ENCODE measurements at regions not wholly inside any gene's neighbourhood (a gene's known extent, or its start where the extent isn't known, plus 50 kb on each side); places are given as distances from the start of the nearest gene placed in this dataset.

- H3K27ac Mint-ChIP-seq: no peak overlapping the region
- no peak for ATAC-seq
- H3K36me3 Mint-ChIP-seq: no peaks in the 10 kb centered on the region
- no peak overlapping the region for H3K4me3 Mint-ChIP-seq
- H3K27me3 Mint-ChIP-seq: peaks cover 9% of the 10 kb centered on the region
- peaks cover 3% of the 10 kb centered on the region for H3K9me3 Mint-ChIP-seq
- H3K4me1 Mint-ChIP-seq: no peaks in the 10 kb centered on the region
These were observed 112.3 kb upstream of the SMIM23 start for GRCh38 chr5:171673328-171673727.

- Mint-ChIP-seq H3K9me3 (peaks cover 3% of the 10 kb centered on the region), H3K27ac (no peak overlapping the region), H3K36me3 (no peaks in the 10 kb centered on the region)
These were observed 111.8 kb upstream of the SMIM23 start for GRCh38 chr5:171673840-171674239.

GRCh38 chr5:171675511-171675910, 110.1 kb upstream of the SMIM23 start:
- Mint-ChIP-seq H3K27me3 (peaks cover 28% of the 10 kb centered on the region), H3K36me3 (no peaks in the 10 kb centered on the region), H3K4me3 (no peak overlapping the region), H3K27ac (no peak overlapping the region), H3K9me3 (peaks cover 3% of the 10 kb centered on the region), H3K4me1 (no peaks in the 10 kb centered on the region)
- ATAC-seq: no peak

More at GRCh38 chr5:171673840-171674239, 111.8 kb upstream of the SMIM23 start:
- Mint-ChIP-seq H3K4me1 (no peaks in the 10 kb centered on the region), H3K27me3 (peaks cover 14% of the 10 kb centered on the region), H3K4me3 (no peak overlapping the region)
- no peak for ATAC-seq

DNA sequence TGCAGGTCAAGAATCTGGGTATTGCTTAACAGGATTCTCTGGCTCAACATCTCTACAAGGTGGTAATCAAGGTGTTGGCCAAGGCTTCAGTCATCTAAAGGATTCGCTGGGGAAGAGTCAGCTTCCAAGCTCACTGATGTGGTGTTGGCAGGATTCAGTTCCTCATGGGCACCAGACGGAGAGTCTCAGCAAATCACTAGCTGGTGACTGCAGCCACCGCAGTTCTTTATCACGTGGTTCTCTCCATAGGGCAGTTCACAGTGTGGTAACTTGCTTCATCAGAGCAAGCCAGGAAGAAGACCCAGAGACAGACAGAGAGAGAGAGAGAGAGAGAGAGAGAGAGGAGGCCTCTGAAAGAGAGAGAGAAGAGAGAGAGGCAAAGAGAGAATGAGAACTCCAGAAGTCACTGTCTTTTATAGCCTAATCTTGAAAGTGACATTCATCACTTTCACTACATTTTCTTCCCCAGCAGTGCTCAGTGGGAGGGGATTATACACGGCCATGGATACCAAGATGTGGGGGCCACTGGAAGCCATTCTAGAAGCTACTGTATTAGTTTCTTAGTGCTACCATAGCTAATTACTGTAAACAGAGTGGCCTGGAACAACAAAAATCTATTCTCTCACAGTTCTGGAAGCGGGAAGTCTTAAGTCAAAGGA, 109.2 kb upstream of the SMIM23 start:
- Mint-ChIP-seq H3K4me1 (no peaks in the 10 kb centered on the region), H3K36me3 (no peaks in the 10 kb centered on the region), H3K27me3 (peaks cover 34% of the 10 kb centered on the region), H3K27ac (no peak overlapping the region), H3K9me3 (peaks cover 3% of the 10 kb centered on the region), H3K4me3 (no peak overlapping the region)
- ATAC-seq: no peak

- H3K4me3 Mint-ChIP-seq: no peak overlapping the region
- peaks cover 2% of the 10 kb centered on the region for H3K9me3 Mint-ChIP-seq
- H3K4me1 Mint-ChIP-seq: no peaks in the 10 kb centered on the region
- H3K27me3 Mint-ChIP-seq: peaks cover 54% of the 10 kb centered on the region
- no peak overlapping the region for H3K27ac Mint-ChIP-seq
- no peak for ATAC-seq
- no peaks in the 10 kb centered on the region for H3K36me3 Mint-ChIP-seq
These were observed 107.0 kb upstream of the SMIM23 start for GRCh38 chr5:171678646-171679045.

- no peaks in the 10 kb centered on the region for H3K36me3 Mint-ChIP-seq
- no peak overlapping the region for H3K4me3 Mint-ChIP-seq
- H3K27me3 Mint-ChIP-seq: peaks cover 47% of the 10 kb centered on the region
- no peak for ATAC-seq
- H3K4me1 Mint-ChIP-seq: no peaks in the 10 kb centered on the region
- no peaks in the 10 kb centered on the region for H3K9me3 Mint-ChIP-seq
- H3K27ac Mint-ChIP-seq: no peak overlapping the region
These were observed 105.1 kb upstream of the SMIM23 start for GRCh38 chr5:171680485-171680884.

- Mint-ChIP-seq H3K9me3 (no peaks in the 10 kb centered on the region), H3K27me3 (peaks cover 46% of the 10 kb centered on the region)
These were observed 104.6 kb upstream of the SMIM23 start for GRCh38 chr5:171681061-171681460.

GRCh38 chr5:171681677-171682076, 103.9 kb upstream of the SMIM23 start:
- no peak for ATAC-seq
- H3K9me3 Mint-ChIP-seq: no peaks in the 10 kb centered on the region
- H3K27ac Mint-ChIP-seq: no peak overlapping the region
- H3K27me3 Mint-ChIP-seq: peaks cover 46% of the 10 kb centered on the region
- no peak overlapping the region for H3K4me3 Mint-ChIP-seq
- H3K36me3 Mint-ChIP-seq: no peaks in the 10 kb centered on the region
- no peaks in the 10 kb centered on the region for H3K4me1 Mint-ChIP-seq

More at GRCh38 chr5:171681061-171681460, 104.6 kb upstream of the SMIM23 start:
- Mint-ChIP-seq H3K4me3 (no peak overlapping the region), H3K36me3 (no peaks in the 10 kb centered on the region), H3K27ac (no peak overlapping the region), H3K4me1 (no peaks in the 10 kb centered on the region)
- no peak for ATAC-seq

DNA sequence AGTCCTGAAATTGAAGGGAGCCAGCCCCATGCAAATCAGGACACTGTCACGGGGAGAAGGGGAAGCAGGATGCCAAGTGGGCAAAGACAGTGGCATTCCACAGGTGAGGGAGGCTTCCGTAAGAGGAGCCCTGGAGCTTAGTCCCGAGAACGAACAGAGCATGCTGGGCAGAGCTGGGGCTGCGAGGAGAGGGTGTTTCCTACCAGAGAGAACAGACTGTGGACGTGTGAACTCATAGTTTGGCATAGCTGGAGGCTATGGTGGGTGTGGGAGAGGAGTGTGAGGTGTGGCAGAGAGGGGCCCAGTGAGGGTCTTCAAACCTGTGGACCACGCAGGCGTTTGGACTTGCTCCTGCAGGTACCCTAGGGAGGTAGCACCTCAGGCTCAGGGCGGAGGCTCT, 102.8 kb upstream of the SMIM23 start:
- H3K27ac Mint-ChIP-seq: no peak overlapping the region
- H3K9me3 Mint-ChIP-seq: no peaks in the 10 kb centered on the region
- H3K36me3 Mint-ChIP-seq: no peaks in the 10 kb centered on the region
- no peaks in the 10 kb centered on the region for H3K4me1 Mint-ChIP-seq
- H3K4me3 Mint-ChIP-seq: no peak overlapping the region
- ATAC-seq: peak; percentile 44
- peaks cover 46% of the 10 kb centered on the region for H3K27me3 Mint-ChIP-seq

DNA sequence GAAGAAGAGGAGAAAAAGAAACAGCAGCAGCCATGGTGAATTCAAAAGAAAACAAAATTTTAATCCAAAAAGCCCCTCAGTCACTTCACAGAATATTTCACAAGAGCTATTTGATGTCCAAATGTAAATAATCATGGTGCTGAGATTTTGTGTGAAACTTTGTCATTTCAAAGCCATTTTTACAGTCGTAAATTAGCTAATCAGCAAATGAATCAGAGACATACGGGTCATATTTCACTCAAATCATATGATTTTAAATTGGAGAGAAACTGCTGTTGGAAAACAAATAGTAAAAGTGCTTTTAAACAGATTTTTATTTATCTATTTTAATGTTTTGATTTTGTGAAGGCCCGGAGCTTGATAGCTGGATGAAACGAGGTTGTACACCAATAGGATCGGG, 101.4 kb upstream of the SMIM23 start:
- Mint-ChIP-seq H3K4me1 (no peaks in the 10 kb centered on the region), H3K27me3 (peaks cover 38% of the 10 kb centered on the region), H3K27ac (no peak overlapping the region), H3K4me3 (no peak overlapping the region), H3K36me3 (no peaks in the 10 kb centered on the region), H3K9me3 (no peaks in the 10 kb centered on the region)
- ATAC-seq: no peak

GRCh38 chr5:171688696-171689495, 96.7 kb upstream of the SMIM23 start:
- H3K27me3 Mint-ChIP-seq: no peaks in the 10 kb centered on the region
- H3K27ac Mint-ChIP-seq: no peak overlapping the region
- ATAC-seq: no peak
- no peaks in the 10 kb centered on the region for H3K4me1 Mint-ChIP-seq
- no peak overlapping the region for H3K4me3 Mint-ChIP-seq
- H3K9me3 Mint-ChIP-seq: no peaks in the 10 kb centered on the region
- H3K36me3 Mint-ChIP-seq: no peaks in the 10 kb centered on the region

DNA sequence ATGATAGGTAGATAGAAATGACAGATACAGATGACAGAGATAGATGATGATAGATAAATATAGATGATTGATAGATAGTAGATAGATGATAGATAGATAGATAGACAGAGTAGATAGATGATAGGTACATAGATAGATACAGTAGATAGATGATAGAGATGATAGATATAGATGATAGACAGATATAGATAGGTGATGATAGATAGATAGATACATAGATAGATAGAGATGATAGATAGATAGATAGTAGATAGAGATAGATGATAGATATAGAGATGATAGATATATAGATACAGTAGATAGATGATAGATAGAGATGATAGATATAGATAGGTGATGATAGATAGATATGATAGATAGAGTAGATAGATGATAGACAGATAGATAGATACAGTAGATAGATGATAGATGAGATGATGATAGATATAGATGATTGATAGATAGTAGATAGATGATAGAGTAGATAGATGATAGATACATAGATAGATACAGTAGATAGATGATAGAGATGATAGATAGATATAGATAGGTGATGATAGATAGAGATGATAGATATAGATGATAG, 95.7 kb upstream of the SMIM23 start:
- no peak overlapping the region for H3K4me3 Mint-ChIP-seq
- ATAC-seq: no peak
- H3K27ac Mint-ChIP-seq: no peak overlapping the region
- no peaks in the 10 kb centered on the region for H3K9me3 Mint-ChIP-seq
- H3K4me1 Mint-ChIP-seq: no peaks in the 10 kb centered on the region
- H3K27me3 Mint-ChIP-seq: peaks cover under 1% of the 10 kb centered on the region
- no peaks in the 10 kb centered on the region for H3K36me3 Mint-ChIP-seq

DNA sequence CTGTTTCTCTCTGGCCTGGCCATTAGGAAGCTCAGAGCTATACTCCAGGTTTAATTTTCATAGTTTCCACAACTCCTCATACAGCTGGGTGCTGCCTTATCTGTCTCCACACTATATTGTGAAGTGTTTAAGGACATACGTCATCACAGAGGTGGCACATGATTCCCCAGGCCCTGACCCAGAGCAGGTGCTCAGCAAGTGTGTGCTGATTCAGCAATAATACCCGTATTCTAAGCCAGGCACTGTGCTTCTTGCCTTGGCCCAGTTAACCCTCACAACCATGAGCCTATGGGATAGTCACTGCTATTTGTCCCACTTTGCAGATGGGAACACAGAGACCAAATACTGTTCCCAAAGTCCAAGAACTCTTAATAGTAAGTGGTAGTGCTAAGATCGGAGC, 93.5 kb upstream of the SMIM23 start:
- H3K4me3 Mint-ChIP-seq: no peak overlapping the region
- H3K9me3 Mint-ChIP-seq: no peaks in the 10 kb centered on the region
- H3K27me3 Mint-ChIP-seq: peaks cover 6% of the 10 kb centered on the region
- no peak for ATAC-seq
- H3K36me3 Mint-ChIP-seq: no peaks in the 10 kb centered on the region
- H3K27ac Mint-ChIP-seq: no peak overlapping the region
- H3K4me1 Mint-ChIP-seq: no peaks in the 10 kb centered on the region

GRCh38 chr5:171692936-171693335, 92.7 kb upstream of the SMIM23 start:
- Mint-ChIP-seq H3K4me1 (no peaks in the 10 kb centered on the region), H3K4me3 (no peak overlapping the region), H3K27ac (no peak overlapping the region), H3K27me3 (peaks cover 6% of the 10 kb centered on the region), H3K36me3 (no peaks in the 10 kb centered on the region), H3K9me3 (no peaks in the 10 kb centered on the region)
- ATAC-seq: no peak

GRCh38 chr5:171693412-171693811, 92.2 kb upstream of the SMIM23 start:
- H3K27ac Mint-ChIP-seq: no peak overlapping the region
- H3K9me3 Mint-ChIP-seq: no peaks in the 10 kb centered on the region
- no peak overlapping the region for H3K4me3 Mint-ChIP-seq
- H3K4me1 Mint-ChIP-seq: no peaks in the 10 kb centered on the region
- no peak for ATAC-seq
- peaks cover 6% of the 10 kb centered on the region for H3K27me3 Mint-ChIP-seq
- no peaks in the 10 kb centered on the region for H3K36me3 Mint-ChIP-seq

DNA sequence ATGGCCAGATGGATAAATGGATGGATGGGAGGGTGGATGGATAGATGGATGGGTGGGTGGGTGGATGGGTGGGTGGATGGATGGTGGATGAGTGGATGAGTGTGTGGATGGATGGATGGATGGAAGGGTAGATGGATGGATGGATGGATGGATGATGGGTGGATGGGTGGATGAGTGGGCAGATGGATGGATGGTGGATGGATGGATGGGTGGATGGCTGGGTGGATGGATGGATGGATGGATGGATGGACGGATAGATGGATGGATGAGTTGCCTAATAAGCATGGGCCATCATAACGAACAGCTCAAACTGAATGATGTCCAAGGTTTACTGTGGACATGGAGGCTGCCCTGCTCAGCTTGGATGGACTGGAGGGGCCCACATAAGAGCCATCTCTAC, 89.8 kb upstream of the SMIM23 start:
- ATAC-seq: no peak
- H3K4me3 Mint-ChIP-seq: no peak overlapping the region
- no peak overlapping the region for H3K27ac Mint-ChIP-seq

More for the DNA sequence above, 89.8 kb upstream of the SMIM23 start:
- Mint-ChIP-seq H3K36me3 (no peaks in the 10 kb centered on the region), H3K9me3 (no peaks in the 10 kb centered on the region), H3K4me1 (no peaks in the 10 kb centered on the region), H3K27me3 (peaks cover 6% of the 10 kb centered on the region)
